ENCODE measurements at regions not wholly inside any gene's neighbourhood (a gene's known extent, or its start where the extent isn't known, plus 50 kb on each side); places are given as distances from the start of the nearest gene placed in this dataset.

DNA sequence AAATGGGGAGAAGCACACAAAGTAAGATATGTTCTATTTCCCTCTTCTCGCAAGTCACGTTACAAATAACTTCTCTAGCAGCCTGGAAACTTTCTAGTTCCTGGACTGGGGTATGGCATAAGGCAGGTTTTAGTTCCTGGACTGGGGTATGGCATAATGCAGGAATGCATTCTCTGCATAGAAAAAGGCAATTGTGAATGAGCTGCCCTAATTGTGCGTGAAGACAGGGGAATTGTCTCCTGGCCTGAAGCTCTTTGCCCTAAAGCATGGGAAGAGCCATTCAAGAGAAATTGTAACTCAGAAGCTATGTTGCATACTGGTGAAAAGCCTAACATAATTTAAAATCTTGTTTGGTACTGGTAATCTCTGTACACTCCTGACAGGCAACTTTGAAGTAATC is 54.3 kb upstream of the CBLB start:
- DNase-seq (ENCODE audit: low read depth in 2 of 3, low spot score in 2 of 3), result no peak

DNA sequence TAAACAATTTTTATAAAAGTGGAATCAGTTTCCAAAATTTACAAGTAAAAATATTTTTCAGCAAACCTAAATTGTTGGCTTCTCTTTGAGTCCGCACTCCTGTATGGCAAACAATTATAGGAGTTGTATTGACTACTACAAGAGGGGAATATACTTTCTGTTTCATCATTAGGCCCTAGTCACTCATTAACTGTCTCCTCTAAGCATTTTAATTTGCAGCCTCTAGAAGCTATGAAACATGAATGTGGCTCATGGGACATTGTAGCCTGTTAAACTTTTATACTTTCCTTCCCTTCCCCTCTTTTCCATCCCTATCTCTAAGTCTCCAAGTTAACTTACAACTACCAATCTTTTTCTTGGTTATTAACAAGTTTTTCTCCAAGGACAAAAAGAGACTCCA is 58.9 kb upstream of the CBLB start:
- no peak for DNase-seq (ENCODE audit: low read depth in 2 of 3, low spot score in 2 of 3)

DNA sequence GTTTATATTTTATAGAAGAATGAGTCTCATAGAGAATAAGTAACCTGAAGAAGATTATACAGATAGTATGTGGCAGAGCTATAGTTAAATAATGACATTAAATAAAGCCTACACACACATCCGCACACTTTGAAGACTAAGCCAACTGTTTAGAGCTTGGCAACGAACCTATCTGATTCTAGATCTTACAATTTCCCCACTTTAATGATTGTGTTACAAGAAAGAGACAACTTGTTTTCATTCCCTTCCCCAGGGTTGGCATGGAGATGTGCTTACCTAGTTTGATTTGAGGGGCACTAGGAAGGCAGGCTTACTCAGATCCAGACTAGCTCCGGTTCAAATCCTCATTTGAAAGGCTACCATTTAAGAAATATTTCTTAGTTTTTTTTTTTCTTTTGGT is 61.9 kb upstream of the CBLB start:
- no peak for DNase-seq (ENCODE audit: low read depth in 2 of 3, low spot score in 2 of 3)

DNA sequence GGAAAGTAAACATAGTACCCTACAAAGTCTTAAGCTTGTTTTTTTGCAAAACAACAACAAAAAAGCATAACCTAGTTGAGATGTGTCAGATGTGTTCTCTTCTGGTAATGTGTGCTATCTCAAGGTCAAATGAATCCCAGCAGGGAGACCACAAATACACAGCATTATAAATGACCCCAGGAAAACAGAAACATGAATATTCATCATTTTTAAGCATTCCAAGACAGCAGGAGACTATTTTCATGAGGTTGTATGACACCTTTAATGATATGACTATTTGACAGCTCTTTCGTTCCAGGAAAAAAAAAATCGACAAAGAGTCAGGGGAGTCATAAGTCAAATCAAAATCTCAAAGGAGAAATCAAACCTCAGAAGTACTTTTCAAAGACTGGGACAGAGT is 62.7 kb upstream of the CBLB start:
- no peak for DNase-seq (ENCODE audit: low read depth in 2 of 3, low spot score in 2 of 3)

DNA sequence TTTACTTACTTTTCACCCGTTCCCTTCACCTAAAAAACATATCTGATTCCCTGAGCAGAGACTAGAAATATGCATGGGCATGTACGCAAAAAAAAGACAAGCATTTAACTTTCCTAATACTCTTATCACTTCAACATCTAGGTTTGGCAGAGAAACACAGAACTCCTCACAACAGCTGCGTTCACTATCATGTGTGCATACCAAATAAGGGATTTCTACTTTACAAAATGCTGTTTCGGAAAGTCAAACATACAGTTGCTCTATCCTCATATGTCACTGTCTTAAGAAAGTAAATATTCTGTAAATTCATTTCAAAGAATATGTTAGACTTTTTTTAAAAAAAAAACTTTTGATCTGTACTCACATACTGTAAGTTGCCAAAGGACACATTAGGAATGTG is 65.1 kb upstream of the CBLB start:
- no peak for DNase-seq (ENCODE audit: low read depth in 2 of 3, low spot score in 2 of 3)

DNA sequence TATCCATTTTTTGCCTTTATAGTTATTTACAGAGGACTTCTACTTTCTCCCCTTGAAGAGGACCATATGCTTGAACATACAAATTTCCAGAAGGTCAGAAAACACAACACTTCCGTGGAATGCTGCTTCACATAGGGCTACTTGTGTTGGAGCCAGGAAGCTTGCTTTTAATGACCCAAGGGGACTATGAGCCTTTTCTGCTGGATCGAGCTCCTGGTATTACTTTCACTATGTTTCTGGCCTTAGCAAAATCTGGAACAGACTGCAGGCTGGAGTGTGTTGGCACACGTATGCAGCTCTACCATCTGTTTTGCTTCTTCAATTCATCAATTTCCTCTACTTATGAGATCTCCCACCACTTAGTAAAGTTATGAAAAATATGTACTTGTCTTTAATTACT is 69.3 kb upstream of the CBLB start:
- no peak for DNase-seq (ENCODE audit: low read depth in 2 of 3, low spot score in 2 of 3)

DNA sequence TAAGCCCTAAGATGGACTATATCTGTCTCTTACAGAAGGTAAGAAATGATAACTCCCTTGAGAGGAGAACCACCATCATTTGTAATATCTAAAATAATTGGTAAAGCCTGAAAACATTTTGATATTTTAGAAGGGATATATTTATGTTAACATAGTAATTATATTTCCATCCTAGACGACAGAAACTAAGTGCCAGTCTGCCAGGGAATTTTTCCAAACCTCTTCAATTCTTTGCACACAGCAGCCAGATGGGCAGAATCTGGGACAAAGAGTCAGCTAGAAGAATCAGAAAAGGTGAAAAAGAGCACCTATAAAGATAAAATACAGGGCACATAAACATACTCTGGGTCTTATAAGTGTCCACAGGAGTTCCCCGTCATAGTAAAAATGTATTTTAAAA is 70.0 kb upstream of the CBLB start:
- DNase-seq (ENCODE audit: low read depth in 2 of 3, low spot score in 2 of 3), result no peak

DNA sequence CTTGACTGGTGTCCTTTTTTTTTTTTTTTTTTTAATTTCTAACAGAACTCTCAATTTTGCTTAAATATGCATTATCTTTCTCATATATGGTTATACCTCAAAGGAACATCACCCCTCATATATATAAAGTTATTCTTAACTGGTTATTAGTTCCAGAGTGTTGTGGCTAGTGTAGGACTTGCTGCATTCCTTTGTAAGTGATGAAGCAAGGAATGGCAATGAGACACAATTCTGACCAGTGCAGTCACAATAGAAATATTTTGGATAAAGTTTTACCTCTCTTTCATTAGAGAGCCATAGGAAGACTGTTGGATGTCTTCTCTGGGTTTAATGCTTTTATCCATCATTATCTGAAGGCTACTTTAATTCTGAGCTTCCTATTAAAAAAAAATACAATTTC is 75.5 kb upstream of the CBLB start:
- DNase-seq (ENCODE audit: low read depth in 2 of 3, low spot score in 2 of 3), result no peak

DNA sequence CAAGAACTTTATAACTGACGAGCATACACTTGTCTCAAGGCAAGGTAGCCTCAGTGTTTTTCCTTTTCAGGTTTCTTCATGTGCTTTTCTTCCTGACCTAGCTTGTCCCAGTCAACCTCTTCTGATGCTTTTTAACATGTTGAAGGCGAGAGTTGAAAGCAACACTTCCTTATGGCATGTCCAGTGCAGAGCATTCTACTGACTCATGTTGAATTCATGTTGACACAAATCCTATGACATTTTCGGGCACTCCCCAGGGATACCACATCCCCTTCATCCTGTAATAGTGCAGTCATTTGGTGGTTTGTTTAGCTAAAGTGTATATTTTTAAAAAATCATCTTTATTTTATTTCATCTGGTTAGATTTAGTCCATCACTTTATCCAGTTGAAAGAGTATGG is 75.9 kb upstream of the CBLB start:
- no peak for DNase-seq (ENCODE audit: low read depth in 2 of 3, low spot score in 2 of 3)

DNA sequence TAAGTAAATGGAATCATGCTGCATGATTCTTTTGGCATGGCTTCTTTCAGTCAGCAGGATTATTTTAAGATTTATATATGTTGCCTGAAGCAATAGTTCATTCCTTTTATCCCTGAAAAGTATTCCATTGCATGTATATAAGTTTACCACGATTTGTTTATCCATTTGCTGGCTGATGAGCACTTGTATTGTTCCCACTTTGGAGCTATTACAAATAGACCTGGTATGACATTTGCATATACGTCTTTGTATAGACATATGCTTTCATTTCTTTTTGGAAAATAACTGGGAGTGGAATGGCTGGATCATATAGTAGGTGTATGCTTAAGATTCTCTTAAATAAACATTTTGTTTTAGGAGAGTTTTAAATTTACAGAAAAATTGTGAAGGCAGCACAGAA is 79.3 kb upstream of the CBLB start:
- DNase-seq (ENCODE audit: low read depth in 2 of 3, low spot score in 2 of 3), result no peak

DNA sequence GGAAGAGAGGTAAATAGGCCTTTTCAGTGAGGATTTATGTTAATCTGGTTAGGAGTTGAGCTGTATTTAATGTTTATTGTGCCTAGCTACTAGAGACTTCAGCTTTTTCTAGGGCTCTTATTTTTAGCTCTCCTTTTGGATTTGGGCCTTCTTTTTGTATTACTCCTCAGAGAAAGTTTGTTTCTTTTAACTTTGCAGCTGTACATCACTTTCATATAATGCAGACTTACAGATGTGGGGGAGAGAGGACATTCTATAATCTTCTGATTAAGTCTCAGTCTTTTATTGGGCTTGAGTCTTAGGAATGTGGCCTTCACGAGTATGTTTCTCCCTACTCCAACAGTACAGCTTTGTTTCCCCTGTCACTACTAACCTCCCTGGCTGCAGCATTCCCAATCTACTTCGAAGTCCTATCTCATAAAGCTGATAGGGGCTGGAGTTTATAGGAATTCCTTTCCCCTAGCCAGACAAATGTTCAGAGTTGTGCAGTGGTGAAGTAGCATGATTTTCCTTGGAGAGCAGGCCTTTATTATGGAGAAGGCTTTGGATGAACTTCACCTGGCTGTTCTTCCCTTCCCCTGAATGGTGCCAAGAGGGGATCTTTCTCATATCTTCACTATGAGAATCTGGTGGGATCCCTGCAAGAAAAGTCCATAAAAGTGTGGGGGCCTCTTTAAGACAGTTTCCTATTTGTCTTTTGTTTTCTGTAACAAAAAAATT is 82.2 kb upstream of the CBLB start:
- DNase-seq (ENCODE audit: low read depth in 2 of 3, low spot score in 2 of 3), result no peak

DNA sequence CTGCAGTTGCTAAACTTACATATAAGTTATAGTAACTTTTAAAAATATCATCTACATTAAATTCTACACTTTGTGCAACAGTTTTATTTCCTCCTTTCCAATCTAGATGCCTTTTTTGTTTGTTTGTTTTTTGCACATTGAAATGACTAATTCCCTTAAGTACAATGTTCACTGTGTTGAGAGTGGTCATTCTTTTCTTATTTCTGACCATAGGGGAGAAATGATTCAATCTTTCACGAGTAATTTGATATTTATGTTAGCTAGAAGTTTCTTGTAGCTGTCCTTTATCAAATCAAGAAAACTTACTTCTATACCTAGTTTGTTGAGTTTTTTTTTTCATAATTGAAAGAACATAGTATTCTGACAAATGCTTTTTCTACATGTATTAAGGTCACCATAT is 85.0 kb upstream of the CBLB start:
- no peak for DNase-seq (ENCODE audit: low read depth in 2 of 3, low spot score in 2 of 3)

DNA sequence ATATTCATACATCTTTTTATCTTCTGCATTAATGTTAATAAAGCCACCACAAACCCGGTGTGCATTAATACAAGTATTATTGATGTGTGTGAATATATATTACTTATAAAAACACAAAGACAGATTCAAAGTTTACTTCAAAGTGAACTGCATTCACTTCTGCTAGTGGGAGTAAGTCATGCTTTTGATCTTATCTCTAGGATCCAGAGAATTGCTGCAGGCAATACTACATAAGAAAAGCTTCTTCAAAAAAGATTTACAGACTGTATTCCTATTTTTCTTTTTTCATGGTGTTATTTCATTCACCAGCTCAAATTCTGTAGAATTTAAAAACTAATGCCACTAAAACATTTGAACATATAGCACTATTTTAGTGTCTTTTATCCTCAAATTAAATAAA is 87.5 kb upstream of the CBLB start:
- no peak for DNase-seq (ENCODE audit: low read depth in 2 of 3, low spot score in 2 of 3)

DNA sequence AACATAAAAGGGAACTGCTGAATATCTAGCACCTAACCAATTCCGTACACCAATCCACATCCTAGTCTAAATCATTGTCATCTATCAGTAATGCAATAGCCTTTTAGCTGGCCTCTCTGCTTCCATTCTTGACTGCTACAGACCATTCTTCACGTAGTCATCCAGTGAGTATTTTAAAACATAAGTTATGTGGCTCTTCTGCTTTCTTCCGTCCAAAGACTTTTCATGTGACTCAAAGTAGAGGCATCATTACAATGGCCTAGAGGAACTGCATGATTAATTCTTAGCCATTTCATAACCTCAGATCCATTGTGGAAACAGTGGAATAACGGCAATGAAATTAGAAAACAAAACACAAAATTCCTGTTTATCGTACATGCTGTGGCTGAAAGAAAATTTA is 88.9 kb upstream of the CBLB start:
- DNase-seq (ENCODE audit: low read depth in 2 of 3, low spot score in 2 of 3), result no peak

DNA sequence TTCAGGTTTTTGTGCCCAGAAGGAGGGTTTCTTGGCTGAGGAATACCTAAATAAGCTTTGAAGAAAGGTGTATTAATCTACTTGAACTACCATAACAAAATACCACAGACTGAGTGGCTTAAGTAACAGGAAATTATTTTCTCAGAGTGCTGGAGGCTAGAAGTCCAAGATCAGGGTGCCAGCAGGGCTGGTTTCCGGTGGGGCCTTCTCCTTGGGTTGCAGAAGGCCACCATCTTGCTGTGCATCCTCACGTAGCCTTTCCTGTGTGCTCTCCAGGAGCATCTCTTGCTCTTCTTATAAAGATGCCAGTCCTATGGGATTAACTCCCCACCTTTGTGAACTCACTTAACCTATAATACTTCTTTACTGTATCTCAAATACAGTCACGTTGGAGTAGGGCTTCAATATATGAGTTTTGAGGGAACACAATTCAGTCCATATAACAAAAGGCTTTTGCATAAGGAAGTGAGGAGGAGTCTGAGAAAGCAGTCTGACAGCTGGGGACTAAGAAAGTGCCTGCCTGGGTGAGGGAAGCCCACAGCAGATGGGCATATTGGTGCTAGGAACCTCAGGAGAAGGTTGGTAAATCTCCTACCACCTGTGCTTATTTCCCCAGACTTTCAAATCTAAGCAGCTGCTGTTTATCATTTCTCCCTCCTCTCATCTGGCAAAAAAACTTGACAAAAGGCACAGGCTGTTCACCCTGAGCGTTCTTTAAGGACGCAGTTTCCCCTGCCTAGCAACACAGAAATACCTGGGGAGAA is 89.6 kb upstream of the CBLB start:
- DNase-seq (ENCODE audit: low read depth in 2 of 3, low spot score in 2 of 3), result no peak

DNA sequence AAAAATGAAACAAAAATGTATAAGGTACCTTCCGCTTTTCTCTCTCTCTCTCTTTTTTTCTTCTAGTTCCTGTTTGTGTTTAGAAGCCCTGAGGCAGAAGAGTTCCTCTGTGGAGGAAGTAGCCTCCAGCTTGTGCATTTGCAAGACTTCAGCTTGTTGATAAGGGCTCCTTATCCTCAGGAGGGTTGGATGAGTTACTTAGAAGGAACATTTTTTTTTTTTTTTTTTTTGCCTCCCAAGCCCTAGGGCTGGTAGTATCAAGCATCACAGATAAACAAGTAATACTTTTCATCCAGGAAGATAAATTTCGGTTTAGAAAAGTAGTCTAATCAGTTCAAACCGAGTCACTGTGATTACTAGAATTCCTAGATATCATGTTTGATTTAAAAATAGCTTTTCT is 91.0 kb upstream of the CBLB start:
- no peak for DNase-seq (ENCODE audit: low read depth in 2 of 3, low spot score in 2 of 3)

DNA sequence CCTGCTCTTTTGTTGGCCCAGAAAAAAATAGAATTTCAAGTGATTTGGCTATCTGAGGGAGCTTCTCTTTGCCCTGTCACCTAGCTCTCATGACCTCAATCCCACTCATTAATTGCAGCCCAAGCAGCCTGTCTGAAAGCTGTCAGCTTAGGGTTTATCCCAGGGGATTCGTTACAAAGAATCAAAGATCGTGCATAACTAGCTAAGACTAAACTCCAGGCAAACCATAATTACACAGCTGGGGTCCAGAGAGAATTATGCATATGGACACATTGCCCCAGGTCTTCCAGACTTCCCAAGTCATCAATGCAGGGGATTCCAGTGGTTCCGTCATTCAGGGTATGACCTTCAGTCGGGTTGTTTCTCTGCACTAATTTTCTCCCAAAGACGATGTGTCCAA is 91.6 kb upstream of the CBLB start:
- DNase-seq (ENCODE audit: low read depth in 2 of 3, low spot score in 2 of 3), result no peak

DNA sequence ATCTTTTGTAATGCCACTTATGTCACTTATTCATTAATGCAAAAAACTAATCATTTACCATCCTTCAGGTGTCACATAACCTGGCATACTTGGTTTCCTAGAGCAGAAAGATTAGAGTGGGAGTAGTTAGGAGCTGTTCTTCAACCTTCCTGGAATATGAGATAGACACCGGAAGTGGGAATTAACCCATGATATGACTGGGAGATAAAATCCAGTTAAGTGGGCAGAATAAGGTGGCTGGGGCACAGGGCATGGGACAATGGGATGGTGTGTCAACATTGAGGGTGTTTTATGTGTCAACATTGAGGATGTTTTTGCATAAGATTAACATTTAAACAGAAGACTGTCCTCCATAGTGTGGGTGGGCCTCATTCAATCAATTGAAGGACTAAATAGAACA is 94.3 kb upstream of the CBLB start:
- no peak for DNase-seq (ENCODE audit: low read depth in 2 of 3, low spot score in 2 of 3)

DNA sequence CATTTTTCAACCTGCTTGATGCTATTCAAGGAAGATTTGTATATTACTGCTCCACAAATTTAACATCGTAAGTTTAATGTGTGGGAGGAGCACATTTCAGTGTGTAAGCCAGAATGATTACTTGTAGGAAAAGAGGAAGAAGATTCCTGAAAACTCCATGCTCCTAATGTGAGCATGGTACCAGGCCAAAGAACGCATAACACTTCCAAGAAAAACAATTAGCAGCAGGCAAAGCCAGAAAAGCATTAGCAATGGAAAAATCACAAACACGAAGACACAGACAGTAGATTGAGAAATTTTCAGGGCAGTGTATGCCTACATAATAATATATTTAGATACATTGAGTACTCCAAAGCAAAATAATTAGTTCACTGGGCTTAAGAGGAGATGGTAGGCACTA is 96.6 kb upstream of the CBLB start:
- no peak for DNase-seq (ENCODE audit: low read depth in 2 of 3, low spot score in 2 of 3)

DNA sequence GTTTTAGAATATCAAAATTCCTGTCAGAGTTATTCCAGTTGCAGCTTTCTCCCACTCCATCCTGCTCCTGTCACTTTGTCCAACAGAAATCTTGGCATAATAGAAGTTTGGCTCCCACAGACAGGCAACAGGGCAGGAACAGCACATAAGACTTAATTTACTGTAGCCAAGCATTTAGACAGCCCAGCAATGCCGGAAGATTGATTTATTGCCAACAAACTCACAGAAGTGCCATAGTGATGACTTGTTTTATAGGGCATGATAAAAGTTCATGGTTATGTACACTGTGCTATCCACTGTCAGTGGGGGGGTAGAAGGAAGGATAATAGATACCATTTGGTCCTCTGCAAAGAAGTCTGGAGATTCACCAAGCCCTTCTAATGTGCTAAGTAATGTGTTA is 98.3 kb upstream of the CBLB start:
- no peak for DNase-seq (ENCODE audit: low read depth in 2 of 3, low spot score in 2 of 3)

DNA sequence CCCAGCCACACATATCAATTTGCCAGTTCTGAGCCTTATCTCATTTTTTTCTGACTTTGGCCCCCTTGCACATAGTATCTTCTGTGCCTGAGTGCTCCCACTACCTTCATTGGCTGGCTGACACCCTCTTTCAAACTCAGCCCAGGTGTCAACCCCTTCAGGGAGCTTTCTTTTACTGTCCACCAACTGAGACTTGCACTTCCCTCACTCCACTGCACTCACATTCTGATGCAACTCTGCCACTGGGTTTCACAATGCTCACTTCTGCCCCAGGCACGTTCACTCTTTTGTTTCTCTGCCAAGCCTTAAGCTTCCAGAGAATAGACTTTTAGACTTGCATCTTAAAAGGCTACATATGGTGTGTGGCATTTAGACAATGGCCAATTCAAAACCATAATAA is 101.5 kb upstream of the CBLB start:
- DNase-seq (ENCODE audit: low read depth in 2 of 3, low spot score in 2 of 3), result no peak

DNA sequence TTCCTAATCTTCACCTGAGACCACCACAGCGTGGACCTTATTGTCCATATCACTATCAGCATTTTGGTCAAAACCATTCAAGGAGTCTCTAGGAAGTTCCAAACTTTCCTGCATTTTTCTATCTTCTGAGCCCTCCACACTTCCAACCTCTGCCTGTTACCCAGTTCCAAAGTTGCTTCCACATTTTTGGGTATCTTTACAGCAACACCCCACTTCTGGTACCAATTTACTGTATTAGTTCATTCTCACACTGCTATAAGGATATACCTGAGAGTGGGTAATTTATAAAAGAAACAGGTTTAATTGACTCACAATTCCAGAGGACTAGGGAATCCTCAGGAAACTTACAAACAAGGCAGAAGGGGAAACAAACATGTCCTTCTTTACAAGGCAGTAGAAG is 103.3 kb upstream of the CBLB start:
- DNase-seq (ENCODE audit: low read depth in 2 of 3, low spot score in 2 of 3), result no peak

DNA sequence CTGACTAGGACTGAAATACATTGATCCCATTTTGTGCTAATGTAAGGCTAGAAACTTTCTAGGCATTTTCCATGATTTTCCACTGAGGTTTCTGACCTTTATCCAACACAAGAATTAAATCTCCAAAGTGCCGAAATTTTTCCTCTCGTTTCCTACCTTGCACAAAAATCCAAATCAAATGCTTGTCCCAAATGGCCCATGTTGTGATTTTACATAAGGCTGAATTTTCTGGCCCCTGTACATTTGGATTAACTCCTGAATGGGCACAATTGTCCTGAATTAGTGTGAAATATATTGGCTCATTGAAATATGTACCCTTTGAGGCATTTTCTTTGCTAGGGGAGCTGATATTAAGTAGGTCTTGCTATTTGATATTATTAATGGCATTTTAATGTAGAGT is 105.6 kb upstream of the CBLB start:
- DNase-seq (ENCODE audit: low read depth in 2 of 3, low spot score in 2 of 3), result no peak
